Spleen (tissue), 7 donors: ENCODE measurements at regions not wholly inside any gene's neighbourhood (a gene's known extent, or its start where the extent isn't known, plus 50 kb on each side); places are given as distances from the start of the nearest gene placed in this dataset.

Source experiments
- CTCF ChIP-seq, 11 experiments: fragments of 200-600 bp in 7 of 11; fragments of 450-650 bp in 4 of 11; sonication (generic) in 4 of 11; IDR thresholded peaks in 8 of 11; conservative IDR thresholded peaks in 3 of 11; 1 replicate in 7 of 11; 2 replicates in 4 of 11; pipeline versions ENCODE4 v1.4.0 to v1.8.0; 2016 to 2021; ENCODE audit warnings: antibody characterized with exemption in 11 of 11, inconsistent platforms in 4 of 11, mild to moderate bottlenecking in 1 of 11
- POLR2A ChIP-seq, 3 donors: fragments of 450-650 bp; IDR thresholded peaks; one replicate each; pipeline ENCODE4 v1.5.1; 2017; ENCODE audit warnings: antibody characterized with exemption in 3 of 3, mild to moderate bottlenecking in 1 of 3
- POLR2AphosphoS5 ChIP-seq, 3 donors: sonication (generic); formaldehyde crosslinking; IDR thresholded peaks; one replicate each; pipeline ENCODE4 v1.5.1; 2017; ENCODE audit warnings: antibody characterized with exemption in 3 of 3
- donor health status: DM: no; HTN: no; CAD: no; lungs with moderate emphysema.
- donor health status: DM: no; HTN: no; CAD: no.
- donor health status: DM: no; HTN: no; CAD: no.

DNA sequence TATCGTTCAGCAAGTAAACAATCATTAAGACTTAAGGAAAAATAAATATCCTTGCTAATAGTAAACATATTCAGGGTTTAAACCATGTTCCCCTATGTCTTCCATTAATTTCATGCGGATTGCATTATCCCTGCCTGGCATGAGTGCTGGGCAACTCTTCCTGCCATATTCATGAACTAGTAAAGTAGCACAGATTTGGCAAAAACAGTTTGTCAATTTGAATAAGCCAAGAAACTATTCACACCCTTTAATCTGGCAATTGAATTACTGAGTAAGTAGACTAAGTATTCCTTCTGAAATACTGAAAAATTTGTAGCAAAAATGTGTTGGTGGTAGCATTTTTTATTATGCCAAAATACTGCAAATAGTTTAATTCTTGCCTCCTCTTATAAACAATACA lies 512.0 kb downstream of the NLGN4X start:
- TF ChIP-seq CTCF (IDR thresholded peaks at IDR 0.05 in 8 of 11, conservative IDR thresholded peaks at IDR 0.05 in 3 of 11) = no peak
- TF ChIP-seq POLR2A (IDR thresholded peaks at IDR 0.05) = no peak
- no peak for TF ChIP-seq POLR2AphosphoS5 (IDR thresholded peaks at IDR 0.05)
